NCI-H226 (cell line): ENCODE measurements at regions not wholly inside any gene's neighbourhood (a gene's known extent, or its start where the extent isn't known, plus 50 kb on each side); places are given as distances from the start of the nearest gene placed in this dataset.

Experiments
- DNase-seq: peaks from one replicate; pipeline ENCODE4 v3.0.0-alpha.2; 2015

DNA sequence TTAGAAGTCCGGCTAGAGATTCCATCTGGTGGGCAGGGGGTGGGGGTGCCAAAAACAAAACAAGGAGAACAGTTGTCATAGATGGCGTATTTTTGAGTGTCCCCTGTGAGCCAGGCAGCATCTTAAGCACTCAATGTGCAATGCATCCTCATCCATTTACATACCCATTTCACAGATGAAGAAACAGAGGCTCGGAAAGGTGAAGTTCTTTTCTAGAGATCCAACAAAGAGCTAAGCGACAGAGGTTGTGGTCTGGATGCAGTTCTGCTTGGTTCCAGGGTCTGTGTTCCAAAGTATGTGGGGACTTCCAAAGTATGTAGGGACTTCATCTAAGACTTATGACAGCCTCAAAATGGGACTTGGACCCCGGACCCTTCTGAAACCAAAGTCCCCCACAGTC lies 277.8 kb downstream of the MN1 start:
- no peak for DNase-seq

DNA sequence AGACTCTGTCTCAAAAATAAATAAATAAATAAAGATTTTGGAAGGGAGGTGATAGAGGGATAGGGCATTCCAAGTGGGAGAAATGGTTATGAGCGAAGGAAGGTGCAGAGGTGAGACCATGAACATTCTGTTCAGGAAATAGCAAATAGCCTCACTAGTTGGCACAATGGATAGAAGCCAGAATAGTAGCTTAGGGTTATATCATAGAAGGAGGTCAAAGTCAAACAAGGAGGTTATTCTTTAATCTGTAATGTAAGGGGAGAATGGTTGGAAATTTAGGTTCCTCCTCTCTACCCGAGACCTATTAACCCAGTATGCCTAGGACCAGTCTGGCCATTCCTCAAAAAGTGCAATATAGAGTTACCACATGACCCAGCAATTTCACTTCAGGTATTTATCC lies 275.8 kb downstream of the MN1 start:
- no peak for DNase-seq

DNA sequence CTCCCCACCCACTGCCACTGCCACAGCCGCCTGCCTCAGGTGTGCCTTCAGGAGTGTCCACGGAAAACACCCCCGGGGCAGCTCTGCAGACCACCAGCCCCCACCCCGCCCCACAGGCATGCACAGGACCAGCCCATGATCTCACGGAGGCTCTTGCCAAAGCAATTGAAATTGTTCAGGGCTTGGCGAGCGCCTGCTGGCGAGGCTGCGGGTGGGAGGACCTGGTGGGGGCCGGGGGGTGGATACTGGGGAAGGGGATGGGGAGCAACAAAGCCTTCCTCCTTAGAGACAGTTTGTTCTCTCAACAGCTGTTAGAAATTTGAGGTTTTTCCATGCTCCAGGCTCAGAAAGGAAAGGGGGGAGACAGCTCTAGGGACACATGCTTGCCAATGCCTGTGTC lies 274.7 kb downstream of the MN1 start:
- DNase-seq: no peak

DNA sequence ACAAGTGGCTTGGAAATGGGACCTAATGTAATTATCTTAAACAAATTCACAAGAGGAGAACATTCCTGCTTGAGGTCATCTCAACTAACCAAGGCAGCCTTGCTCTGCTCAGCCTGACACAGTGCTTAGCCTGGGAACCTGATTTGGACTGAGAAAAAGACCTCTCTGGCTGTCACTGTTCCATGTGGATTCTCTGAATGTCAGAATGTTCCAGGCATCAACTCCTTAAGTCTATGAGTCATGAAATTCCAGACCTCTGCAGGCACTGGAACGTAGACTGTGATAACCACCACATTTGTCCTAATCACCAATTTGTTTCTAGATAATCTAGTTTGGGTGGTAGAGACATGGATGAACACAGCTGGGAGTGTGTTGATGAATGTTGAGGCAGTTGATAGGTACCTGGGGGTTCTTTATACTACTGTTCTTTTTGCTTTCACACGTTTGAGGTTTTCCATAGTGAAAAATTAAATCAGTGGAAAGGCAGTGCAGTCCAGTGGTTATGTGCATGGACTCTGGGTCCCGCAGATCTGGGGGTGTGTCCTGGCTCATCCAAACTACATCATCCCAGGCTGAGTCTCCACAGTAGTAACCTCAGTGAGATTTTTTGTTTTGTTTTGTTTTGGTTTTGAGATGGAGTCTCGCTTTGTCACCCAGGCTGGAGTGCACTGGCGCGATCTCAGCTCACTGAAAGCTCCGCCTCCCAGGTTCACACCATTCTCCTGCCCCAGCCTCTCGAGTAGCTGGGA lies 269.6 kb downstream of the MN1 start:
- DNase-seq: peak; percentile 74

DNA sequence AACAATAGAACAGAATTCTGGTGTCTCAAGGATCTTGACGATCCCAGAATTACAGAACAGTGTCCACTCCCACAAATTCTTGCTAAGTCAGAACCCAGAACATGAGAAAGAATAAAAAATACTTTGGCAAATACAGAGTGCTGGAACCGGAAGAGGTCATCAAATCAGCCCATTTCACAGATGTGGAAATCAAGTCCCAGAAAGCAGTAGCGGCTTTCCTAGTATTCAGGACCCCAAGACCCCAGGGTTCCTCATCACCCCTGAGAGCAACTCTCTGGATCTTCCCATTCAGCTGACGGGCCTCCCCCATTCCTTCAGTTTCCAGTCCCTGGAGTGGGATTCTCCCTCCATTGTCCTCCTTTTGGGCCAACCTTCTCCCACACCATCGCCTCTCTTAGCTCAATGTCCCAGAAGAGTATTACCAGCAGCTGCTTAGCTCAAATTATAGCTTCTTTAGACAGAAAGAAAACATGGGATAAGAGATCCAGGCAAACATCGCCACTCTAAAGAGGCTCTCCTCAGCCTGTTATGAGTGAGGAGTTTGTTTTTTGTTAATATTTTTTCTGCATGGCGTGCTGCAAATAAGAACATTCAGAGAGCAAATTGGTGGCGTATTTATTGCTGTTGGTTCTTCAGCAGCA lies 268.3 kb downstream of the MN1 start:
- no peak for DNase-seq

DNA sequence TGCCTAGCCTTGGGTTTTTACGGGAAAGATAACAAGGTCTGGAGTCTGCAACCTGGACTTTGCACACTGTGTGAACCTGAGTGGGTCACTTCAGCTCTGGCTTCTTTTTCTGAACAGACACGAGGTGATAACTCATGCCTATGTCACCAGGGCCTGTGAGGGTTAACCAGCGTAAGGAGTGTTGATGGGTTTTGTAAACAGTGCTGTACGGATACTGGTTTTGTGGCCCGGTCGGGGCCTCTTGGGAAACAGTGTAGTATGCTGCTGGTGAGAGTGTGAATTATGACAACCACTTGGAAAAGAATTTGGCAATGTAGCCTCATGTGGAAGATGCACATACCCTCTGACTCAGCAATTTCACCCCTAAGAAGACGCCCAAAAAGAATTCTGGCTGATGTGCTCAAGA lies 266.8 kb downstream of the MN1 start:
- DNase-seq: peak; percentile 11

DNA sequence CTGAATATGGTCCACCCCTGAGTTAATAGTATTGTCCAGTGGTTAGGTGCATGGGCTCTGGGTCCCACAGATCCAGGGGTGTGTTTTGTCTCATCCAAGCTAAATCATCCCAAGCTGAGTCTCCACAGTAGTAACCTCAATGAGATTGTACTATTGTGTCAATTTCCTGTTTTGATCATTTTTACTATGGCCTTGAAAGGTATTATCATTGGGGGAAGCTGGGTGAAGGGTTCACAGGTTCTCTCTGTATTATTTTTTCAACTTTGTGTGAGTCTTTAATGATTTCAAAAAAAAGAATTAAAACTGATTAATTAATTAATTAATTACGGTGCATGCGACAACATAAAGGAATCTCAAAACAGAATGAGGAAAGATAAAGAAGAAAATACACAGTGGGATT lies 266.1 kb downstream of the MN1 start:
- DNase-seq: no peak

DNA sequence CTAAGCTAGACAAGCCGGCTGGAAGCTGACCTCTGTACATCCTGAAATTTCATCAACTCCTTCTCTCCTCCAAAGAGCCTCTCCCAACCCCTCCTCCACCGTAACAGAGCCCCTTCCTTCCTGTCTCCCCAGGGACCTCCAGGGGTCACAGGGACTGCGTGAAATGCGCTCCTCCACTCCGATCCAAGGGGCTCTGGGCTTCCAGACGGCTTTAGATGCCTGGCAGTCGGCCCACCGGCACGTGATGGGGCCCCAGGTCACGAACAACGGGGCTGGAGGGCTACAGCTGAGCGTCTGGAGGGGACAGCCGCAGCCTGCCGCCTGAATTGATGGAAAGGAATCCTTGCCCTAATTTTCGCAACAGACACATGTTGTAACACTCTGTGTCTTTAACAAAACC lies 264.1 kb downstream of the MN1 start:
- no peak for DNase-seq

DNA sequence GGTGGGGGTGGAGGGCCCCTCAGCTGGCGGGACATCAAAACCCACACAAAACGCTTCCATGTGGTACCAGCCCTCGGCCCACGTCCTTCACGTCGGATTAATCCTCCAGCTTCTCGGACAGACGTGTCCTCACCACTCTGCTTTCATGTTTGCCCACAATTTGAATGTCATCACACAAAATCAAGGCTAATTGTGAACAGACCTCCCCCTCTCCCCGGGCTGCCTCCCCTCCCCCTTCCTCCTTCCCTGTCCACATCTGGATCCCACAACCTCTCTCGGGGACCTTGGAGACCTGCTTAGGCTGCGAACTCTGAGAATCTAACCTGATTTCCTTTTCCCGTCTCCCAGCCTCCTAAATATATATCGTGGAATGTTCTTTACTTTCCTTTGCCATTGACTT lies 262.9 kb downstream of the MN1 start:
- DNase-seq: no peak

DNA sequence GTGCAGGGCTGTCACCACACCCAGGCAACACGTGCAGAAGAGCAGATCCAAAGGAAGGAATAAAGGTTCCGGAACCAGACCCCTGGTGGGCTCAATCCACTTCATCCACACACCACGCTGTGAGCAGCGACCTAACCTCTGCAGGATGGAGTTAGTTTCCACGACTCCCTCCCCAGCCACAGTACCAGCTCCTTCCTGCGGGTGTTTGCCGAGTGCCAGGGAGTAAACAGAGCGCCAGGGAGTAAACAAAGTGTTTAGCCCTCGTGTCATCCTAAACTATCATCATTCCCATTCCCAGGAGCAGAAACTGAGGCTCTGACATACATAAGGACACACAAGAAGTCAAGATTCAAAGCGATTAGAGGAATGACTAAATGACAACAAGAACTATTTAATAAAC lies 261.3 kb downstream of the MN1 start:
- DNase-seq: no peak

DNA sequence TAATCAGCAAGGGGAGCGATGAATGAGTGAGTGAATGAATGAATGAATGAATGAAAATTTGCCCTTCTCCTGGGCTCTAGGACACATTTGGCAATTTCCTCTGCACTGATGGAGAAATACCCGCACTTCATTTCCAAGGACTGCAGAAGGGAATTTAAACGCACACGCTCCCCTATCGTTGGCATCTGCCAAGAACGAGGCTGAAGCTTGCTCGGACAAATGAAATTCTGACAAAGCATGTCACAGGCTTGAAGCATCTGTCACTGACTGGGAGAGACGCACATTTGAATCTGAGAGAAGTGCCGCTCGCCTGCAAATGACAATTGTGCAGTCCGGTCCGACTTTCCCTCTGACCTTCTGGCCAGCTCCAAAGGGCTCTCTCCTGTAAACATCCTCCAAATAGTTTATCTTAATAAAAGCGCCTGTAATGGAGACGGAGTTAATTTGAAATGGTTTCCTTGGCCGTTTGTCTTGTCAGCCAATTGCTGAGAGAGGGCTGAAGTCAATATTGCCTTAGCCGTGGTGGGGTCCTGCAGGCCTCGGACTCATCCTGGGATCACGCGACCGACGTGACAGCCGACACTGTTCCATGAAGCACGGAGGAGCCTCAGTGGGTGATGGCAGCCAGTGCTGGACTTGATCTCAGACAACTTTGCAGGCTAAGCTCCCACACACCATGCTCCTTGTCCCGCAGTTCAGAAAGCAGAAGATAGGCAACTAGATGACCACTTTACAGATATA lies 260.7 kb downstream of the MN1 start:
- no peak for DNase-seq

DNA sequence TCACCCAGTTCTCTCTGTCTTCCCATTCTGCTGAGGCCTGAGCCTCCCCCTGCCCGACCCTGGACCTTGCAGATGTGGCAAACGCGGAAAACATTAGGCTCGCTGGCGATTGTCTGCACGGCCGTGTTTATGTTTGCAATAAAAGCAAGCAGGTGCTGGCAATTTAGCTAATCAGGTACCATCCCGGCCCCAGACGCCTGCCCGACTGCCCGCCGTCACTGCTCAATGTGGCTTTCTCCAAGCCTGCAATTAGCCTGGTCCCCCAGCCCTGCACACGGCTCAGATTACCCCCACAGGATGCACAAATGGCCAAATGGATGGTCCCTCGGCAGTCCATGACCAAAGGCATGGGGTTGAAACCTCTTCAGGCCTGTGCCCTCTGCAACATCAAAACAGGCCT lies 259.7 kb downstream of the MN1 start:
- no peak for DNase-seq

DNA sequence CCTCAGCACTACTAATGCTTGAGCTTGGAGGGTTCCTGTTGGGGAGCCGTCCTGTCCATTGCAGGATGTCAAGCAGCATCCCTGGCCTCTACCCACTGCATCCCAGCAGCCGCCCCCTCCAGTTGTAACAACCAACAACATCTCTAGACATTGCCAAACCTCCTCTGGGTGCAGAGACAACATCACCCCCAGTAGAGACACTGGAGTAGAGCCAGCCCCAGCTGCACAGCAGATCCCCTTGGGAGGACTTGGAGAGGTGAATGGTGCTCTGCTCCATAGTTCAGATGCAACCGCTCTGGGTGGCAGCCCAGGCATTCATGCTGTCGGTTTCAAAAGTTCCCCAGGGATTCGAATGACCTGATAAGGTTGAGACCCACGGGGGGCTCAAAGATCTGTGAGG lies 259.0 kb downstream of the MN1 start:
- DNase-seq: no peak

DNA sequence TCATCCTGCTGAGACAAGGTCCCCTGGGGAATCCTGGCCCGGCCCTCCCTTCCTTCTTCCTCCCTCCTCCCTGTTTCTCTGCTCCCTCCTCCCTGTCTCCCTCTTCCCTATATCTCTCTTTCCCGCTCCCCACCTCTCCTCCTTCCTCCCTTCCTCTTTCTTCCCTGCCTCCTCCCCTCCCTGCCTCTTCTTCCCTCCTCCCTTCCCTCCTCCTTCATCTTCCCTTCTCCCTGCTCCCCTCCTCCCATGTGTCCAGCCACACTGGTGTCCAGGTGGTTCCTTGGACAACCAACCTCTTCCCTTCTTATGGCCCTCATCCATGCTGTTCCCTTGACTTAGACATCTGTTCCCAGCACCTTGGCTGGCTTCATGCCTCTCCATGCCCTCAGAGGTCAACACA lies 258.1 kb downstream of the MN1 start:
- no peak for DNase-seq

DNA sequence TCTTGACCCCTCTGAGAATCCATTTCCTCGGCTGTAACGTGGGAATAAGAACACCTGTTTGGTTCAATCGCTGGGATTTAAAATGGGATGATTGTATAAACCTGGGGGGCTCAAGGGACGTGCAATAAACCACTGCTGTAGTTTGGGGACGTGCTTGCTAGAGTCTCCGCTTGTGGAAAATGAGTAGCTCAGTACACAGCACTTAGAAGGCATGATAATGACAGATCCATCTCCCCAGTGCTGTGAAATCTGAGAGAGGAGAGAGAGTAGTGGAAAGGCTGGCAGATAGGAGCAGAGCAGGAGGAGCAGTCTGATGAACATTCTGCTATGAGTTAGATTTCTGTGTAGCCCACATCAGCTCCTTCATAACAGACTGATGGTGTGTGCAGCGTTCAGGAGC lies 256.5 kb downstream of the MN1 start:
- DNase-seq: no peak

DNA sequence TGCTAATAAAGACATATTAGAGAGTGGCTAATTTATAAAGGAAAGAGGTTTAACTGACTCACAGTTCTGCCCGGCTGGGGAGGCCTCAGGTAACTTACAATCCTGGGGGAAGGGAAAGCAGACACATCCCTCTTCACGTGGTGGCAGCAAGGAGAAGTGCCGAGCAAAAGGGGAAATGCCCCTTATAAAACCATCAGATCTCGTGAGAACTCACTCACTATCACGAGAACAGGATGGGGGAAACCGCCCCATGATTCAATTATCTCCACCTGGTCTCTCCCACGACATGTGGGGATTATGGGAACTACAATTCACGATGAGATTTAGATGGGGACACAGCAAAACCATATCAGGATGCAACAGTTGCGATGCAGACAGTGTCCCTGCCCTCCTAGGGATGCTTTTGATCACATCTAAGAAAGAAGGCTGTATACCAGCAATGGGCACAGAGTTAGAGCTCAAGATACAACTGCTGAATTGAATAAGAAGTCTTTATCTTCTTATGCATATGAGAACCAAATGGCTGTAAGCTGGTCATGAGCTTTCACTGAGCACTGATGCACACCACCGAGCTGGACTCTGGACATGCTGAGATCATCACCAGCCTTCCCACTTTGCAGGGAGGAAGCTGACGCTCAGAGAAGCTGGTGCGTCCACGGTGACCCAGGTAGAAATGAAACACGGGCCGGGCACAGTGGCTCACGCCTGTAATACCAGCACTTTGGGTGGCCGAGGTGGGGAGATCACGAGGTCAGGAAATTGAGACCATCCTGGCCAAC lies 255.2 kb downstream of the MN1 start:
- DNase-seq: no peak

DNA sequence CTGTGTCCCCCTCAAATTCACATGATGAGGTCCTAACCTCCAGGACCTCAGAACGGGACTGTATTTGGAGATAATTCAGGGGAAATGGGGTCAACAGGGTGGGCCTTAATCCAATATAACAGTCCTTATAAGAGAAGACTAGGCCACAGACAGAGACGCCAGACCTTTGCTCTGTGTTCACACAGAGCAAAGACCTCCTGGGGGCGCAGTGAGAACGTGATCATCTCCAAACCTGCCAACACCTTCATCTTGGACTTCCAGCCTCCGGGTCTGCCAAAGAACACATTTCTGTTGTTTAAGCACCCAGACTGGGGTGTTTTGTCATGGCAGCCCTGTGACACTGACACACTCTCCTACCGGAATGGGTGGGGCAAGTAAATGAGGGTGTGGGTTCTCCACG lies 250.2 kb downstream of the MN1 start:
- no peak for DNase-seq

DNA sequence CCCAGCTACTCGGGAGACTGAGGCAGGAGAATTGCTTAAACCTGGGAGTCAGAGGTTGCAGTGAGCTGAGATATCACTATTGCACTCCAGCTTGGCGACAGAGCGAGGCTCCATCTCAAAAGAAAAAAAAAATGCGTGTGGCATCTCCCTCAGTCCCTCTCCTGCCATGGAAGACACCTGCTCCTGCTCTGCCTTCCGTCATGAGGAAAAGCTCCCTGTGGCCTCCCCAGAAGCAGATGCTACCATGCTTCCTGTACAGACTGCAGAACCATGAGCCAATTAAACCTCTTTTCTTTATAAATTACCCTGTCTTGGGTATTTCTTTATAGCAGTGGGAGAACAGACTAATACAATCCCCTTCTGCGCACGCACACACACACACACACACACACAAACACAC lies 249.4 kb downstream of the MN1 start:
- DNase-seq: no peak

DNA sequence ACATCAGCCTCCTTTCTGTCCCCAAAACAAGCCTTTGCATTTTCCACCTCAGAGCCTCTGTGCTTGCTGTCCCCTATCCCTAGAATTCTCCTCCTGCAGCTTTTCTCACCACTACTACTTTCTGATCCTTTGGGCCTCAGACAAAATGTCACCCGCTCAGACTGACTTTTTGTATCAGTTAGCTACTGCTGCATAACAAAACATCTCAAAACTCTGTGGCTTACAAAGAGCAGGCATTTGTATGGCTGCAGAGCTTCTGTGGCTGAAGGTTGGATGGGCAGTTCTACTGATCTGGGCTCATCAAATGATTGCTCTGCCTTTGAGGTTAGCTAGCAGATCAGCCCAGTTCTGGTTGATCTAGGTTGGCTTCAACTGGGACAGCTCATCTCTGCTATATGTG lies 248.7 kb downstream of the MN1 start:
- no peak for DNase-seq

DNA sequence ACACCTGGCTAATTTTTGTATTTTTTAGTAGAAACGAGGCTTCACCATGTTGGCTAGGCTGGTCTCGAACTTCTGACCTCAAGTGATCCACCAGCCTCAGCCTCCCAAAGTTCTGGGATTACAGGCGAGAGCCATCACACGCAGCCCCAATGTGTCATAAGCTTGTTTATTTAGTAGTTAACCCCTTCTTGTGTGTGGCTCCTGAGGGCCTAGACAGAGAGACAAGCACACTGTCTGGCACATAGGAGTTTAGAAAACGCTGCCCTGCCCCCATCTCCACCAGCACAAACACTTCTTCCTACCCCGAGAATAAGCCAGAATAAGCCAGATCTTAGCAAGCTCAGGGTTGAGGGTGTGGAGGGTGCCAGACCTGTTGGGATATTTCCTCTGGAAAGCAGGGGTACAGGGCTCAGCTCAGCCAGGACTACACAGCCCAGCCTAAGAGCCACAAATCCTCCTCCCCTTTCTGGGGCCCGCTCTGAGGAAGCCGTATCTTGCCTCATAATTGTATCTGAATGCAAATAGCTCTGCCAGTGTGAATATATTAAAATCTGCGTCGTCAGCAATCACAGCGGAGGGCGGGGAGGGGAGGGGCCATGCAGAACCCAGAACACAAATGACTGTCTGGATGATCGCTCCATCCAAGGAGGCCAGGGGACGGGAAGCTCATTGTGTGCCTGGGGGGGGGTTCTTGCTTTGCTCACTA lies 247.3 kb downstream of the MN1 start:
- no peak for DNase-seq

DNA sequence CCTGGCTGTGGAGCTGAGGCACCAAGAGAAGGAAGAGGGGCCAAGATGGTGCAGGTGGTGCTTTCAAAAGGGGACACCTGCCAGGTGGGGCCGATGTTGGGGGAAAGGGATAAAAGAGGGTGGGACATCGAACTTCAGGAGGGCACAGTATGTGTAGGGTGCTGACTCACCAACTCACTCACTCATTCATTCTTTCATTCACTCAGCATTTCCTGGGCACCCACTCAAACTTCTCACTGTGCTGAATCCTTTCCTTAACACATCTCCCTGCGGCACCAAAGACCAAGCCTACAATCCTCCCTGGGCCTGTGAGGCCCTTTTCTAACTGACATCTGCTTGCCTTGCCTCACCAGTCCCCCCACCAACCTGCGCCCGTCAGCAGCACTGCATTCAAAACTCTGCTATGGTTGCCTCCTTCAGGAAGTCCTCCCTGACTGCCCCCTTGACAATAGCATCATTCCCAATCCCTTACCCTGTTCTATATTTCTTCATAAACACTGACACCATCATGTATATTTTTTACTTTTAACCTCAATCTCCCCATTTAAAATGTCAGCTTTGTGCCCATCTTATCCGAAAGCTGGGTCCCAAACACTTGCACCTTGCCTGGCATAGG lies 246.6 kb downstream of the MN1 start:
- DNase-seq: no peak

DNA sequence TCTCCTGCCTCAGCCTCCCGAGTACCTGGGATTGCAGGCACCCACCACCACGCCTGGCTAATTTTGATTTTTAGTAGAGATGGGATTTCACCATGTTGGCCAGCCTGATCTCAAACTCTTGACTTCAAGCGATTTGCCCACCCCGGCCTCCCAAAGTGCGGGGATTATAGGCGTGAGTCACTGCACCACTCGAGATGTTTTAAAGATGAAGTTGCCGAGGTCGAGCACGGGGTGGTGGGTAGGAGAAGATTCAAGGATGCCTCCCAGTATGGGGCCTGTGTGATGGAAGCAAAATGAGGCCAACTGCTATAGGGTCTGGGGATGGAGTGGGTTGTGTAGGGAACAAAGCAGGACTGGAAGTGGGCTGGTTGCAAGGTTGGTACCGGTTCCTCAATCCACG lies 245.2 kb downstream of the MN1 start:
- DNase-seq: no peak
